DMS 273 treated with DMSO at 0.1 percent for 48 hours (cell line): ENCODE measurements at regions not wholly inside any gene's neighbourhood (a gene's known extent, or its start where the extent isn't known, plus 50 kb on each side); places are given as distances from the start of the nearest gene placed in this dataset.

Experiments
- DNase-seq: peaks from one replicate; lab custom pipeline; 2025; lab: John Stamatoyannopoulos, UW

DNA sequence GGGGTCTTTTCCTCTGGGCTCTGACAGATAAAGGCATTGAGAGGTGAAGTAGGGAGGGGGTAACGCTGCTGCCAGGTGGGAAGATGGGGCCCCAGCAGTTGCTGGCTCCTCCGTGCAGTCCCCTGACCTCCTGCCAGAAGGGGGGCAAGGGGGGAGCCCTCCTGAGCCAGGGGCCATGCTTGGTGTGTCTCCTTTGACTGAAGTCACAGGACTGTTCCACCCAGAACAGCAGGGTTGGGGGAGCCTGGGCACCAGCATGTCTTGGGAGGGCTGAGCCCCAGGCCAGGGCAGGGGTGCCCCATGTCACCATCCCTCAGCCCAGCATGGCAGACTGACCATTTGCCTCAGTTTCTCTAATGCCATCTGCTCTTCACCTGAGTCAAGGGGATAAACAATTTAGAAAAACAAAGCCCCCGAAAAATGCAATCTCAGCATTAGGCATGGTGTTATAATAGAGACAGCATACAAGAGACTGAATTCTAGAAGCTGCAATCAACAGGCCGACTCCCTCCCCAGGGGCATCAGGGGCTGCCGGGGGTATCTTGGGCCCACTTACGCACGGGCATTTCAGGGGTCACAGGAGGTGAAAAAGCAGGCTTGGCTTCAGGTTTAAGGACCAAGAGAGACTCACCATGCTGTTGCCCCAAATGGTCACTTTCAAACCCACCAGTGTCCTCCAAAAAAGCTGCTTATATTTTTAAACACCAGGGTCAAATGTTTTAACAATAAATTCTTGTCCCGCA lies 108.6 kb upstream of the GPR26 start:
- no peak for DNase-seq

DNA sequence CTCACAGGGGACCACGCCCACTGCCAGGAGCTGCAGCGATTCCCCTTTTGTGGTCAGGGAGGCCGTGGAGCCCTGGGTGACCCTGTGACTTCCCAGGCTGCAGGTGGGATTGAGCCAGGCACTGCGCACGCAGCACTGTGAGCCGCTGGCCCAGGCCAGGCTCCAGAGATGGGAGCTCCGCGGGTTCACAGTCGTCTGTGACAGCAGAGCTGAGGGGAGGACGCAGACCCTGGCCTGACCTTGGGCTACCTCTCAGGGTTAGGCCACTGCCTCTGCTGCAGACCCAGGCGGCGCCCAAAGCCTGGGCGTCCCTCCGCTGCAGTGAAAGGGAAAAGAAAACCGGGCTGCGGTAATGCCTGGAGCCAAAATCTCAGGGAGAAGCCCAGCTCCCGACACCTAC lies 107.5 kb upstream of the GPR26 start:
- no peak for DNase-seq

DNA sequence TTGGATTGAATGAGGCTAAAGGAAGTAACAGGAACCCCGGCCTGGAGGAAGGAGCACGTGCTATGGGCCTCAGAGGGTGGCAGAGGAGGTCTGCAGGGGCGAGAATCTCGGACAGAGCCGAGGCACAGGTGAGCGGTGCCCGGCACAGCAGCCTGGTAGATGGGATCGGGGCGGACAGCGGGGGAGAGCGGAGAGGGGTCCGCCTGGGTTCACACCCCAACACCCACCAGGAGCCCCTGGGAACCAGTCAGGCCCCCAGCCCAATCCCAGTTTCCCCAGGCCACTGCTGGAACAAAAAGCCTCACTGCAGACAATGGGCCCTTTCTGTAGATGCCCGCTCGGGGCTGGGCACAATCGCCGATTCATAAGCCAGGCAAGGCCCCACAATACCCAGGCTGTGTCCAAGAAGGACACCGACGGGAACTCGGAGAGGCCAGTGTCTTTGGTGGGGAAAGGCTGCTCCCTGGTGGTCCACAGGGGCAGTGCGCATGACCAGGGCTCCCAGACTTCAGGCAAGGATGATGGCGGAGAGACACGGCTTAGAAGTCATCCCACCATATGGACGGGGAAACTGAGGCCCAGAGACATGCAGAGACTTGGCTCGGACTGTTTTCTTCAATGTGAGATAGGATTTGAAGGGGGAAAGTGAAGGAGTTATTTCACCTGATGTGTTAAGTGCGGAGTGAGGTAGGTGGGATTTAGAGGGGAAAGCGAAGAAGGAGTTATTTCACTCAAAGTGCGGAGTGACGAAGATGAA lies 106.9 kb upstream of the GPR26 start:
- DNase-seq: no peak

DNA sequence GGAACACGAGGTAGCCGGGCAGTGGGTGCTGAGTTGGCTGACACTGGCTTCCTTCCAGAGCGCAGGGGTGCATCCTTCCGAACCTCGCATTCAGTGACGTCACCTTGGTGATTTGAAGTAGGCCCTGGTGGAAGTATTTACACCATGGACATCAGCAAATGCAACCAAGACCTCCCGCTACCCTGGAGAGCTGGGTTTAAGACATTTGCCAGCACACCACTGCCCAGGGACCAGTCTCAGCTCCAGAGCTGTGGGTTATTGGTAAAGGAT lies 106.4 kb upstream of the GPR26 start:
- no peak for DNase-seq

DNA sequence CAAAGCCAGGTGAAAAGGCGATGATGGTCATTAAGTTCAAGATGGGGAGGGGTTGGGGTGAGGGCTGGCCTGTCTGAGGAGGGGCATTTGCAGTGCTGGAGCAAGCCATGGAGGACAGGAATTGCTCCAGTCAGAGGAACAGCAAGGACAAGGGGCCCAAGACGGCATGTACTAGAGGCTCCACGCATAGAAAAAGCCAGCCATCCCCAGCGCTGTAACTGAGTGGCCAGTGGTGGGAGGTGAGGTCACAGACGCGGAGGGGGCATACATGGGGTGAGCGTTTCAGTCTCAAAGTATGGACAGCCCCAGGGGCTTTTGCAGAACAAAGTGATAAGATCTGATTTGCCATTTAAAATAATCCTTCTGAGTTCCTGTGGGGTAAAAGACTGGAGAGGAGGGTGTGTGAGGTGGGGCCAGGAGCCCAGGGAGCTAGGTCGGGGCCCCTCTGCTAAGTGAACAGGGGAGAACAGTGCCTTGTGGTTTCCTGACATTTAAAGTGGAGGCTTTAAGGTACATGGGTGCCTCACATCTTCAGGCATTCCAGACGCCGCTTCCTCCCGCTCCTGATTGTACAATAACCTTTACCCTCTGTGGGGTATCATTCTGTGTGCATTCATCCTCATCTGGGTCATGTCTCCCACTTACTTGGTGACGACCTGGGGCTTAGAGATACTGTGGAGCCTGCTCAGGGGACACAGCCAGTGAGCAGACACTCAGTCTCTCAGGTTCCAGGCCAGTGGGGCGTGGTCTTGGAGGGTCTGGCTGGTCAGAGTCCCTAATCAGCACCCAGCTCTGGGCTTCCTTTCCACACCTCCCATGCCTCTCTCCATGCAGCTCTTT lies 105.6 kb upstream of the GPR26 start:
- DNase-seq: no peak

DNA sequence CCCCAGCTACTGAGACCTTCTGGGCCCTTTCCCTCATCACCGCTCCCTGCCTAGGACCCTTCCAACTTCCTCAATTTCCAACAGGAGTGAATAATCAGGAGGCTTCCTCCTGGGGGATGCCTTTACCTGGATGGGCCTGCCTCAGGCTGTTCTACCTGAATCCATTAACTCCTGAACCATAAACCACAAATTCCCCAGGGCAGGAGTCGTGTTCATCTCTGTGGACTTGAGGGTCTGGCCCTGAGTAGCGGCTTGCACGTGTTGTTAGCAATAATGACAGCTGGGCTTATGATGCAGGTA lies 105.1 kb upstream of the GPR26 start:
- DNase-seq: no peak

DNA sequence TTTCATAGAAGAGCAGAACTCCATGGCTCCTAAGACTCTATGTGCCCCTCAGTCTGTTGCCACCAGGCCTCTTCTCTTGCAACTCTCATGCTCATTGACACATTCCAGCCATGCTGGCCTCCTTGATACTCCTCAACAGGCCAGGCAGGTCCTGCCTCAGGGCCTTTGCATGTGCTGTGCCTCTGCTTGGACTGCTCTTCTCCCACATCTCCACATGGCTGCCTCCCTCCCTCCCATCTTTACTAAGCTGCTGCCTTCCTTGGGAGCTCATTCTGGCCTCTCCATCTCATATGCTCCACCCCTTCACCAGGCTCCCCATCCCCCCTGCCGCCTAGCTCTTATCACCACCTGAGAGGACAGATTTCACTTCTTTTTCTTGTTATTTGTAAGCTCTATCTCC lies 103.8 kb upstream of the GPR26 start:
- DNase-seq: no peak

DNA sequence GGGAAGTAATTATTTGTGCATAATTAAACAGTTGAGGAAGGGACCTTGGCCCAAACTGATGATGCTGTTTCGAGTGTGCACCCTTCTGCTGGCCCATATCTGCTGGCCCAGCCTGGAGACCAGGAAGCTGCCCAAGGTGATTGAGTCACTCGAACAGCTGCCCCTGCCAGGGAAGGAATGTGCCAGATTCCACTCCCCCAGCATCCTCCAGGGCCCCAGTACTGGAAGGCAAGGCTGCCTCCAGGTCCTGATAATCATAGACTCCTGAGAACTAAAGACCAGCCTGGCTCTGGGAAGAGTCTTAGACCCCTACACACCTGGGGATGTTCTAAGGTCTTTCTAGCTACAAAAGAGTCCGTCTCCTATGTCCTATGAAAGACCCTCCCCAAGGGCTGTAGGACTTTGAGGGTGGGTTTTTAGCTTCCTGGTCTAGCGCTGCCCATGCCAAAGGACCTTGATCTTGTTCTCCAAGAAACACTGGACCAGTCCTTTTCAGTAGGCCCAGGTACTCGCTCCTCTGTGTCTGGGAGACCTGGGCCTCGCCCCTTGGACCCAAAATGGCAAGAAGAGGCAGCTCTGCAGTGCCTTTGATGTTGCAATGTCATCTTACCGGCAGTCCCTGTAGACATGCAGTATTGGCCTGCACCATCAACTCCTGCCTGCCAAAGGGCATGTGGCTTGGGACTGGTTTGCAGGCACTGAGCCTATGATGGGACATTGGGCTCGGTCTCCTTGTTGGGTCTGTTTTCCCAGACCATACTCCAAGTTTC lies 103.2 kb upstream of the GPR26 start:
- DNase-seq: no peak

DNA sequence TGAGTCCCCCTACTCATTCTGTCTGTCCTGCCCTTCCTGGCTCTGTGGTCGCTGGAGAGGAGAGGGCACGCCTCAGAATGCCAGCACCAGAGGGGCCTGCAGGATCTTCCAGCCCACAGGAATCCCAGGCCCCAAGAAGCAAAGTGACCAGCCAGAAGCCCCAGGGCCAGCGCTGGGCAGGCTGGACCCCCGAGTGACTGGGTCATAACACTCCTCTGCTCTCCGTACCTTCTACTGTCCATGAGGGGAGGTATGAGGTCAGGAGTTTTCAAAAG lies 102.6 kb upstream of the GPR26 start:
- DNase-seq: no peak

DNA sequence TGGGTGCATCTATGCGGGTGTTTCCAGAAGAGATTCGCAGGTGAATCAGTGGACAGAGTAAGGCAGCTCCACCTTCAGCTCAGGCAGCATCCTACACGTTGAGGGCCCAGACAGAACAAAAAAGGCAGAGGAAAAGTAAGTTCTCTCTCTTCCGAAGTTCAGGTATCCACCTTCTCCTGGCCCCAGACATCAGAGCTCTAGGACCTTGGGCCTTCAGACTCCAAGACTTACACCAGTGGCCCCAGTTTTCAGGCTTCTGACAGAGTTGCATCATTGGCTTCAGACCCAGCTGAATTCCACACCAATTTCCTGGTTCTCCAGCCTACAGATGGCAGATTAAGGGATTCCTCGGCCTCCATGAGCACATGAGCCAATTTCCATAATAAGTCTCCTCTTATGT lies 102.2 kb upstream of the GPR26 start:
- no peak for DNase-seq

DNA sequence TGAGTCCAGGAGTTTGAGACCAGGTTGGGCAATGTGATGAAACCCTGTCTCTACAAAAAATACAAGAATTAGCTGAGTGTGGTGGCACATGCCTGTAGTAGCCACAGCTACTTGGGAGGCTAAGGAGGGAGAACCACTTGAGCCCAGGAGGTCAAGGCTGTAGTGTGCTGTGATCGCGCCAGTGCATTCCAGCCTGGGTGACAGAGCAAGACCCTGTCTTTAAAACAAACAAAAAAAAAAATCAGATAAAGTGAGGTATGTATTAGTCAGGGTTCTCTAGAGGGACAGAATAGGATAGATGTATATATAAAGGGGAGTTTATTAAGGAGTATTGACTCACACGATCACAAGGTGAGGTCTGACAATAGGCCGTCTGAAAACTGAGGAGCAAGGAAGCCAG lies 101.5 kb upstream of the GPR26 start:
- no peak for DNase-seq

DNA sequence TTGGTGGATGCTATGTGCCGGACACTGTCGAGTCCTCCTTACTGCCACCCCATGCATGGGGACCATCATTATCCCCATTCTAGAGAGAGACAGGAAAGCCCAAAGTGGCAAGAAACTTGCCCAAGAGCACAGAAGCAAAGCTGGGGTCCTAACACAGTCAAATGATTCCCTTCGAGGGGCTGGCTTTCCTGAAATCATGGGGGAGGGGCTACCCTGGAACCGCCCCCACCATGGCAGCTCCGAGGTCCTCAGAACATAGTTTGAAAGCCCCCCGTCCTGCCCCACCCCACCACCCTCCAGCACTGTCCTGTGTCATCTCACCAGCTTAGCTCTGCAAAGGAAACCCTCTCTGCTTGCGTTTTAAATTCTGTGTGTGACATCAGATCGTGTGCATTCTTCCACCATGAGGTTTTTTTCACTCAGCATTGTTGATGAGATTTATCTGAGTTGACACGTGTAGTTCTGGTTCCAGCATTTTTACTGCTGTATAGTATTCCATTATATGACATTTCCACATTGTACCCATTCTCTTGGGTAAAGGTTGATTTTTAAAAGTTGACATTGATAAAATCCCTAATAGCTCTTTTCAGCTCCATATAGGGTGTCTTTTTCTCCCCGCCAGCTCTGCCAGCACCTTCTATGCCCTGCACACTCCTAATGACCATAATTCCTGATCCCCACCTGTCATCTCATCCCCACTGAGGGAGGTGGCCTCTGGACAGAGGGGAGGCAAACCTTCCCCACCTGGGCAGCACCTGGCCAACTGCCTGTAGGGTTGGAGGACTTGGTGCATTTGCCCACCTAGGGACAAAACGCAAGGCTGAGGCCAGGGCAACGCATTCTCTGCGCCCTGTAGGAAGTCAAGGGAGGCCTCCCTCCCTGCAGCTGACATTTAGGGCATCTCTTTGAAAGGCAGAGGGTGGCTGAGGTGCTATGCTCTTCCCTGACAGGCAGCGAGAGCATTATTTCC lies 100.2 kb upstream of the GPR26 start:
- no peak for DNase-seq

DNA sequence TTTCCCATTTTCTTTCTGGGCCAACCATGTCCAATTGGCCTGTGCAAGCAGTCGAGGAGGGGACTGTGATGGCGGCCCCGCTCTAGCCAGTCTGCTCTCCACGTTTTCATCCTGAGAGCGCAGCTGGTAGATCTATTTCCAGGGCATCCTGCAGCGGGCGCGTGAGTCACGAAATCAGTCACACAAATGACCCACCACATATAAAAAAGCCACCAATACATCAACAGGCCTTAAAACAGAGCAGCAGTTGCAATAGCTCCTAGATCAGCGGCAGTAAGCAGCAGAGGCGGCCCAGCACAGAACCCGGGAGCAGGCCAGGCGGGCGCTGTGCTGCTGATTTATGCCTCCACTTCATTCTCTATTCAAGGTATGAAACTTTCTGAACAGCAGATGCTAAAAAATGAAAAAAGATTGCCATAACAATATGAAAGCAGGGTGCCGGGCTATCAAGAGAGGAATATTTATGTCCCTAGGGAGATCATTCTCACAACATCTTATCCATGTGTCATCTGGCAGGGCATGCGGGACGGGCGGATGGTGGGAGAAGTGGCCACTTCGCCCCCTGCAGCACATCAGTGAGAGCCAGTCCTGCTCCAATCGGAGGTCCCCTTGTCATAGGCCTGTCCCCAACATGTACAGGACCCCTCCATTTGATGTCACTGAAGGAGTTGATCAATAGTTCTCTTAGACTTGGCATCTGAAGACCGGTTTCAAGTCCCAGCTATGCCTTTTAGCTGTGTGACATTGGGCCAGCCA lies 98.0 kb upstream of the GPR26 start:
- DNase-seq: no peak

DNA sequence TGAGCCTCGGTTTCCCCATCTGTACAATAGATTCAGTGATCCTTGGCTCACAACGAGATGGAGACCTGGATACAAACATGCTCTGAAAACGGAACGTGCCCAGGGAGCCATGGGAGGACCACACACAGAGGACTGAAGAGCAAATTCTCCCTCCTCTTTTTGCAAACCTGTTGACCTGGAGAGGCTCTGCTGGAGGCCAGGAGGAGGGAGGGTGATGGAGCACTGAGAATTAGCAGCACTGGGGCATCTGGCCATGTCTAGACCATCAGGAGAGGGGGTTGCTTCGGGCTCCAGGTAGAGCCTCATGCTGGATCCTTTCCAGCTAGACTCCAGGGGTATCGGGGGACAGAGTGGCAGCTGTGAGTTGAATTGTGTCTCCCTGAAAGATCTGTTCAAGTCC lies 97.4 kb upstream of the GPR26 start:
- no peak for DNase-seq

DNA sequence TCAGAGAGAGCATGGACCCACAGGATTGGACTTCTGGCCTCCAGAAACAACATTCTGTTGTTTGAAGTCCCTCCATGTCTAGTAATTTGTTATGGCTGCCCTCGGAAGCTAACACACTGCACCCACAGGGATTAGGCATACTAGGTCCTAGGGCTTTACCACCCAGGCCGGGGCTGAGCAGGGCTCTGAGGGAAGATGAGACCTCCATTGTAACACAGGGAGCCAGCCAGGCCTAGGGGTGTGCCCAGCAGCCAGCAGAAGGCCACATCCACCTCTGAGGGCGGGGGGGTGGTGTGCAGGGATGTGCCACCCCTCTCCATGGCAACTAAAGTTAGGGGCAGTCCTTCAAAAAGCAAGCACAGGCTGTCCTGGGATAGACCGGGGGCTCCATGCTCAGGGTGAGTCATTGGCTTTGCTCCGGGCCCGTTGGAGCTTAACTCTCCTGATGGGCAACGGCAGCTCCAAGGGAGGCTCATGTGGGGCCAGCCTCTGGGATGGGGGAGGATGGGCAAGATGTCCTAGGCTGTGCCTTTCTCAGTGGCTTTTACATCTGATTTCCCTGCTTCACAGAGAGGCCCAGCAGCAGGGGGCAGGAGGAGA lies 96.6 kb upstream of the GPR26 start:
- DNase-seq: no peak

DNA sequence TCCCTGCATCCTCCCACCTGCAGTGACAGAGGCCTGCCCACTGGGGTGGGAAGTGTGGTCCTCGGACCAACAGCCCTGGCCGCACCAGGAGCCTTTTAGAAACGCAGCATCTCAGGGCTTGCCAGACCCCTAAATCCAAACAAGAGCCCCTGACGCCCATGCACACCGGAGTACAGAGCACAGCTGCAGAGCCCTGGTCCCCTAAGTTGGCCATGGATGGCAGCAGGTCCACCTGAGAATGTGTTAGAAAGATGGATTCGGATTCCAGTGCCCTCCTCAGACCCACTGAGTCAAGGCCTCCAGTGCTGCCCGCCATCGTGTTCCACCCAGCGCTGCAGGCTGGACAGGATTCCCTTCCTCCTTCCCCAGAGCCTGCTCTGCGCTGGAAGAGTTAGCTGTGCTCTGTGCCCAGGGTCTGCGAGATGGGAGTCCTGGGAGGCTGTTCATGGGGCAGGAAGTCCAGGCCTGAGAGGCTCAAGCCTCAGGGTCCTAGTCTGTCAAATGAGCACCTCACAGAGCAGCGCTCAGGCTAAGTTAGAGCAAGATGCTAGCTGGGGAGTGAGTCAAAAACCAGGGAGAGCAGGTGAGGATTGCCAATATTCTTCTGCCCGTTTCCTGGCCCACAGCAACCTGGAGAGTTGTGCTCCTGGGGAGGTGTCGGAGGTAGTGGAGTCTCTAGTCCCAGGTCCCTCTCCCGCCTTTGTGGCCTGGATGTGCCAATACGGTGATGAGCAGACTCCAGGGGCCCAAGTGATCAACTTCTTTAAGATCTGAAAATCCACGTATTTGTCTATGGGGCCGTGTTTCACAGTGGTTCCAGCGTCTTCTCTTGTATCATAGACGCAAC lies 95.9 kb upstream of the GPR26 start:
- DNase-seq: no peak

DNA sequence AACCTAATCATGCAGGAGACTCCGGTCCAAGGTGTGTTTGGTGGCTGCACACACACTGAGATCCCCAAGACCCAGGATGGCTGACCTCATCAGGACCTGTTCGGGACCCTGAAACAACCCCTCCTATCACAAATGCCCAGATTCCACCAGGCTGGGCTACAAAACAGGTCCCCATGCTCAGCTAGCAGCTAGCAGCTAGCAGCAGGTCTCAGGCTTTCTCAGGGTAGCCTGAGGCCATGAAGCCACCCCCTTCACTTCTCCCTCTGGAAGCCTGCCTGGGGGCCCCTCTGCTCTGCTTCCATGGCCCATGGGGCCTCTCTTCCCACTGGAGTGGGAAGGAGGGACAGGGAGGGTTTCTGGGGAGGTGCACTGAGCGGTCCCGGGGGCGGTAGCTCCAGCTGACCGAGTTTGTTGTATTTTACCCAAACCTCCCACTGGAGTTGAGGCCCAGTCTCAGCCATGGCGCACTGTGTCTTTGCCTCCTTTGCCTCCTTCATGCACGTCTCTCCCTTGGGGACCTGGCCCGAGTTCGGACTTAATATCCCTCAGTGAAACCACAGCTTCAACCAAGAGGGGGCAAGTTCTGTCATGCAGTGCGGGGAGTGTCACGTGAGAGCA lies 95.1 kb upstream of the GPR26 start:
- no peak for DNase-seq

DNA sequence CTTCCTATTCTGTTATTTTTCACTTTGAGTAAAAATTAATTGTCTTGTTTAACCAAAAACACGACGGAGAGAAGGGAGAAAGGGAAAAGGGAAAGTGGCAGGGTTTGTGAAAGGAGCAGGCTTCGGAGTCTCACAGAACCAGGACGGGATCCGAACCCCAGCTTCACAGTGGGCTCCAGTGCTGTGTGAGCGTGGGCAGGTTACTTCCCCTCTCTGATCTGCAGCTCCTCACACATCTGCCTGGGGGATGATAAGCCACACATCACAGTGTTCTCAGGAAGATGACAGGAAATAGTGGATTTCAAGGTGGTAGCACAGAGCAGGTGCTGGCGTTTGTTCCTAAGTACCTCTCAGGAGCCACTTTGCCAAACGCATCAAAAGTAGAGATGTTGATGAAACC lies 94.2 kb upstream of the GPR26 start:
- no peak for DNase-seq
